Activated CD4-positive, alpha-beta memory T cell treated with anti-CD3 and anti-CD28 coated beads, Interleukin-2, amount 10 ng/mL, durations not matched to agents 7 days and 5 days (primary cell): ENCODE measurements at regions not wholly inside any gene's neighbourhood (a gene's known extent, or its start where the extent isn't known, plus 50 kb on each side); places are given as distances from the start of the nearest gene placed in this dataset.

ENCODE experiments used
- CTCF ChIA-PET: fragments of 350-600 bp; sonication (Branson Sonifier 250); formaldehyde crosslinking; loops from one replicate; lab custom pipeline; 2021; ENCODE audit warnings: antibody characterized with exemption, inconsistent platforms; lab: Charles Lee
- POLR2A ChIA-PET: fragments of 350-600 bp; sonication (Branson Sonifier 250); formaldehyde crosslinking; loops from one replicate; lab custom pipeline; 2021; ENCODE audit warnings: antibody characterized with exemption; lab: Charles Lee
- DNase-seq: peaks from one replicate; pipeline ENCODE4 v3.0.0-alpha.2; 2020
- H3K27ac Mint-ChIP-seq: one replicate; pipeline ENCODE4 v1.8.0; 2021; ENCODE audit warnings: mild to moderate bottlenecking, mixed read lengths
- H3K27me3 Mint-ChIP-seq: one replicate; pipeline ENCODE4 v1.8.0; 2021; ENCODE audit warnings: mixed read lengths
- H3K36me3 Mint-ChIP-seq: one replicate; pipeline ENCODE4 v1.8.0; 2021; ENCODE audit warnings: low read depth, mixed read lengths
- H3K4me1 Mint-ChIP-seq: one replicate; pipeline ENCODE4 v1.8.0; 2021; ENCODE audit warnings: mixed read lengths
- H3K4me3 Mint-ChIP-seq: one replicate; pipeline ENCODE4 v1.8.0; 2021; ENCODE audit warnings: mild to moderate bottlenecking, mixed read lengths
- H3K9me3 Mint-ChIP-seq: one replicate; pipeline ENCODE4 v1.8.0; 2021; ENCODE audit warnings: mixed read lengths

DNA sequence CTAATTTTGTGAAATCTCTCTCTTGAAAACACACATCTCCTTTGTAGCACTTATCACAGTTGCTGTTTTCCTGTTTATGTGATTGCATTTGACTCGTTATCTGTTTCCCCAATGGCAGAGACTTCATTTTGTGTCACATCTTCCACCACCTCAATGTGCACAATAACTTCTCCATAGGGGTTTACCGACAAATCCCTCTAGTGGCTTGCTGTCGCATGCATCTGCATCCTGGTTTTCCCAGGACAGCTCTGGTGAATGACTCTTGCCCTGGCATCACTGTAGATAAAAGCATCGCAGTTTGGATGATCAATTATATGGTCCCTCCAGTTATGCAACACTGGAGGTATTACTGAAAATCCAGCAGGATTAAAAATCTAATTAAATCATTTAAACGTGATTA, 206.5 kb upstream of the BTBD3 start:
- no peaks in the 10 kb centered on the region for H3K27me3 Mint-ChIP-seq
- no peaks in the 10 kb centered on the region for H3K36me3 Mint-ChIP-seq
- DNase-seq, result no peak
- no peak overlapping the region for H3K4me3 Mint-ChIP-seq
- CTCF ChIA-PET, result no interaction called here
- peaks cover 9% of the 10 kb centered on the region for H3K9me3 Mint-ChIP-seq
- no peak overlapping the region for H3K27ac Mint-ChIP-seq
- no peaks in the 10 kb centered on the region for H3K4me1 Mint-ChIP-seq
- POLR2A ChIA-PET, result no interaction called here

DNA sequence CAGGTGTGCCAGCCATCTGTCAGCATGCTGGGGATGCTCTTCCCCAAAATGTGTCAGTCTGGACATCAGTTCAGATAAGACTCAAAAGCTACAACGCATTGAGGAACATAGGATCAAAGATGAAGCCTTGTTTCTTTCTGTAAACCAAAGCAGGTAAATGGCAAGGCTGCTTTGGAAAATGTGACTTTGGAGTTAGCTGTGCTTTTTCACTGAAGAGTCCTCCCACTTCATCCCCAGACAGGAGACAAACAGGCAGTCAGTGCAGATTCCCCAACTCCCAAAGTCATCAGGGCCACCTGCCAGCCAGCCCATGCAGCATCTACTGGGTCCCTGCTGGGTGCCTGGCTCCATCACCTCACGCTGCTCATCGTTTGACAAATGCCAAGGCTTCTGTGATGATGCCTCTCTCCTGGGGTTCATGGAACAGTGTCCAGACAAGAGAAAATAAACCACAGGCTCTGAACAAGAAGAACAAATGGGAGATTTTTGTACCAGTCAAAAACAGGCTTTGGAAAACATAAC, 205.0 kb upstream of the BTBD3 start:
- DNase-seq, result no peak
- Mint-ChIP-seq H3K27me3 (no peaks in the 10 kb centered on the region), H3K4me3 (no peak overlapping the region), H3K36me3 (no peaks in the 10 kb centered on the region), H3K4me1 (no peaks in the 10 kb centered on the region), H3K27ac (no peak overlapping the region), H3K9me3 (peaks cover 11% of the 10 kb centered on the region)
- POLR2A ChIA-PET, result no interaction called here
- CTCF ChIA-PET, result no interaction called here

- no peak overlapping the region for H3K4me3 Mint-ChIP-seq
- H3K27ac Mint-ChIP-seq, result no peak overlapping the region
- ChIA-PET CTCF (no interaction called here), POLR2A (no interaction called here)
- no peaks in the 10 kb centered on the region for H3K4me1 Mint-ChIP-seq
- H3K9me3 Mint-ChIP-seq, result peaks cover 14% of the 10 kb centered on the region
- no peak for DNase-seq
- no peaks in the 10 kb centered on the region for H3K36me3 Mint-ChIP-seq
- no peaks in the 10 kb centered on the region for H3K27me3 Mint-ChIP-seq
Observed at GRCh38 chr20:11714886-11715285, 202.8 kb upstream of the BTBD3 start.

- Mint-ChIP-seq H3K4me1 (no peaks in the 10 kb centered on the region), H3K9me3 (peaks cover 10% of the 10 kb centered on the region), H3K36me3 (no peaks in the 10 kb centered on the region), H3K27me3 (no peaks in the 10 kb centered on the region), H3K4me3 (no peak overlapping the region), H3K27ac (no peak overlapping the region)
- POLR2A ChIA-PET, result no interaction called here
- no peak for DNase-seq
- CTCF ChIA-PET, result no interaction called here
Observed at GRCh38 chr20:11716239-11716944, 201.3 kb upstream of the BTBD3 start.

DNA sequence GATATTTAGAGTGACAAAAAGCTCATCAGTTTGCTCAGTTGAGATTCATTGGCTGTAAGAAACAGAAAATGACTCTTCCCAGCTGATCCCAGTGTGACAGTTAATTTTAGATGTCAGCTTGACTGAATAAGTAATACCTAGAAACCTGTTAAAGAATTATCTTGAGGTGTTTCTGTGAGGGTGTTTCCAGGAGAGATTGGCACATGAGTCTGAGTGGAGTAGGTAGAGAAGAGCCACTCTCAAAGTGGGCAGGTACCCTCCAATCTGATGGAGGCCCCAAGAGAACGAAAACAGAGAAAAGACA, 200.8 kb upstream of the BTBD3 start:
- H3K9me3 Mint-ChIP-seq, result peaks cover 13% of the 10 kb centered on the region
- H3K27me3 Mint-ChIP-seq, result no peaks in the 10 kb centered on the region
- ChIA-PET POLR2A (no interaction called here), CTCF (no interaction called here)
- no peaks in the 10 kb centered on the region for H3K4me1 Mint-ChIP-seq
- no peak for DNase-seq
- H3K4me3 Mint-ChIP-seq, result no peak overlapping the region
- H3K27ac Mint-ChIP-seq, result no peak overlapping the region
- no peaks in the 10 kb centered on the region for H3K36me3 Mint-ChIP-seq

DNA sequence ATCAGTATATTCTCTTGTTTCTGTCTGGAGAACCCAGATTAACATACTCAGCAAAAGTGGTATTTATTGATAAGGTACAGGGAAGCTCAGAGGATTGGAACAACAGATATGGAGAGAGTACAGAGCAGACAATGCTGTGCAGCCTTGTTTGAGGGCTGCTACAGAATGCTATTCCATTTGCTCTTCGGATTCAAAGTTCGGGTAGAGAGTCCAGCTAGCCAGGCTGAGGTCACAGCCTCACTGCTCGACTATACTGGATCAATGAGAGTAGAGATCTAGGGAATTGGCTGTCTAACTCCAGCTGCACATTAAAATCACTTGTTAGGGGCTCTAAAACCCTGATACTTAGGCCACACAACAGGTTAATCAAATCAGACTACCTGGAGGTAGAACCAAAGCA, 200.1 kb upstream of the BTBD3 start:
- Mint-ChIP-seq H3K4me3 (no peak overlapping the region), H3K27me3 (no peaks in the 10 kb centered on the region), H3K36me3 (no peaks in the 10 kb centered on the region), H3K9me3 (peaks cover 14% of the 10 kb centered on the region), H3K27ac (no peak overlapping the region), H3K4me1 (no peaks in the 10 kb centered on the region)
- DNase-seq, result no peak
- CTCF ChIA-PET, result no interaction called here
- POLR2A ChIA-PET, result no interaction called here

GRCh38 chr20:11718474-11719094, 199.1 kb upstream of the BTBD3 start:
- Mint-ChIP-seq H3K27me3 (no peaks in the 10 kb centered on the region), H3K36me3 (no peaks in the 10 kb centered on the region), H3K4me3 (no peak overlapping the region), H3K9me3 (peaks cover 15% of the 10 kb centered on the region), H3K4me1 (no peaks in the 10 kb centered on the region), H3K27ac (no peak overlapping the region)
- ChIA-PET POLR2A (no interaction called here), CTCF (no interaction called here)
- DNase-seq, result no peak

- ChIA-PET POLR2A (no interaction called here), CTCF (no interaction called here)
- Mint-ChIP-seq H3K27ac (no peak overlapping the region), H3K9me3 (peaks cover 17% of the 10 kb centered on the region), H3K4me1 (no peaks in the 10 kb centered on the region), H3K27me3 (no peaks in the 10 kb centered on the region), H3K4me3 (no peak overlapping the region), H3K36me3 (no peaks in the 10 kb centered on the region)
- DNase-seq, result no peak
Observed at GRCh38 chr20:11719153-11719552, 198.5 kb upstream of the BTBD3 start.

GRCh38 chr20:11721411-11721810, 196.3 kb upstream of the BTBD3 start:
- DNase-seq, result no peak
- POLR2A ChIA-PET, result no interaction called here
- CTCF ChIA-PET, result no interaction called here
- Mint-ChIP-seq H3K4me1 (no peaks in the 10 kb centered on the region), H3K27me3 (no peaks in the 10 kb centered on the region), H3K9me3 (peaks cover 18% of the 10 kb centered on the region), H3K36me3 (no peaks in the 10 kb centered on the region), H3K4me3 (no peak overlapping the region), H3K27ac (no peak overlapping the region)

- POLR2A ChIA-PET, result no interaction called here
- Mint-ChIP-seq H3K4me3 (no peak overlapping the region), H3K9me3 (peaks cover 17% of the 10 kb centered on the region), H3K27ac (no peak overlapping the region), H3K4me1 (no peaks in the 10 kb centered on the region), H3K36me3 (no peaks in the 10 kb centered on the region), H3K27me3 (no peaks in the 10 kb centered on the region)
- no peak for DNase-seq
- CTCF ChIA-PET, result no interaction called here
Observed at GRCh38 chr20:11724097-11724496, 193.6 kb upstream of the BTBD3 start.

DNA sequence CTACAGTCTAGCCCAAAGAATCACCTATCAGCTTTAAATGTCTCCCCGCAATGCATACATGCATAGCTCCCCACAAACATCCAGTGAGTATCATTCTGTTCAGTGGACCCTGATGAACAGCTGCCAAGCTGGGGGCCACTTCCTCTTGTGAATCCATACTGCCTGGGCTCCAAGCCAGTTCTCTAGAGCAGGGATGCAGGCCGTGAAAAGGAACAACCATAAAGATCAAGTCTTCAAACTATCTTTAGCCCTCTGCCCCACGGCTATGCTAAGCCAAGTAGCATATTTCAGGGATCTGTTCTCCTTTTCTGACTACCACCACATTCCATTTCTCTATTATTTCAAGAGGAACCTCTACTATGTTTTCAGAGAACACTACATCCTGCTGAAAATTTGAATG, 191.7 kb upstream of the BTBD3 start:
- CTCF ChIA-PET, result no interaction called here
- Mint-ChIP-seq H3K4me1 (no peaks in the 10 kb centered on the region), H3K27ac (no peak overlapping the region), H3K27me3 (no peaks in the 10 kb centered on the region), H3K36me3 (no peaks in the 10 kb centered on the region), H3K9me3 (peaks cover 25% of the 10 kb centered on the region), H3K4me3 (no peak overlapping the region)
- POLR2A ChIA-PET, result no interaction called here
- no peak for DNase-seq

- Mint-ChIP-seq H3K36me3 (no peaks in the 10 kb centered on the region), H3K9me3 (peaks cover 23% of the 10 kb centered on the region), H3K4me3 (no peak overlapping the region), H3K27ac (no peak overlapping the region), H3K4me1 (no peaks in the 10 kb centered on the region), H3K27me3 (no peaks in the 10 kb centered on the region)
- POLR2A ChIA-PET, result no interaction called here
- DNase-seq, result no peak
- CTCF ChIA-PET, result no interaction called here
Observed at GRCh38 chr20:11727708-11728107, 190.0 kb upstream of the BTBD3 start.

GRCh38 chr20:11728937-11729336, 188.8 kb upstream of the BTBD3 start:
- peaks cover 26% of the 10 kb centered on the region for H3K9me3 Mint-ChIP-seq
- no peak overlapping the region for H3K4me3 Mint-ChIP-seq
- no peaks in the 10 kb centered on the region for H3K36me3 Mint-ChIP-seq
- no peak for DNase-seq
- POLR2A ChIA-PET, result no interaction called here
- H3K27ac Mint-ChIP-seq, result no peak overlapping the region
- CTCF ChIA-PET, result no interaction called here
- no peaks in the 10 kb centered on the region for H3K27me3 Mint-ChIP-seq
- no peaks in the 10 kb centered on the region for H3K4me1 Mint-ChIP-seq

GRCh38 chr20:11729806-11730205, 187.9 kb upstream of the BTBD3 start:
- DNase-seq, result no peak
- H3K27me3 Mint-ChIP-seq, result no peaks in the 10 kb centered on the region
- no peak overlapping the region for H3K27ac Mint-ChIP-seq
- H3K4me1 Mint-ChIP-seq, result no peaks in the 10 kb centered on the region
- peaks cover 29% of the 10 kb centered on the region for H3K9me3 Mint-ChIP-seq
- H3K4me3 Mint-ChIP-seq, result no peak overlapping the region
- POLR2A ChIA-PET, result no interaction called here
- no peaks in the 10 kb centered on the region for H3K36me3 Mint-ChIP-seq
- CTCF ChIA-PET, result no interaction called here
